Right renal pelvis (tissue), 4 donors: ENCODE measurements at regions not wholly inside any gene's neighbourhood (a gene's known extent, or its start where the extent isn't known, plus 50 kb on each side); places are given as distances from the start of the nearest gene placed in this dataset.

Source experiments
- DNase-seq, 4 donors: peaks; one replicate each; pipeline ENCODE4 v3.0.0-alpha.2; 2013; ENCODE audit warnings: low read depth in 4 of 4, low spot score in 3 of 4, missing footprints in 1 of 4

- no peak for DNase-seq
These were observed 75.4 kb downstream of the CDC7 start for GRCh38 chr1:91575909-91576519.

- DNase-seq = no peak
These were observed 77.9 kb downstream of the CDC7 start for GRCh38 chr1:91578320-91579109.

GRCh38 chr1:91579658-91580228 is 79.1 kb downstream of the CDC7 start:
- DNase-seq = no peak

GRCh38 chr1:91582431-91582921 is 81.8 kb downstream of the CDC7 start:
- no peak for DNase-seq

- DNase-seq = no peak
These were observed 82.7 kb downstream of the CDC7 start for GRCh38 chr1:91583326-91583755.

- DNase-seq = no peak
These were observed 83.7 kb downstream of the CDC7 start for GRCh38 chr1:91584309-91584708.

GRCh38 chr1:91584878-91585277 is 84.2 kb downstream of the CDC7 start:
- no peak for DNase-seq

- no peak for DNase-seq
These were observed 84.9 kb downstream of the CDC7 start for GRCh38 chr1:91585502-91585901.

- peak; percentile 35 to 77 (median 64) for DNase-seq
These were observed 85.3 kb downstream of the CDC7 start for GRCh38 chr1:91585982-91586381.

GRCh38 chr1:91589437-91589836 is 88.8 kb downstream of the CDC7 start:
- DNase-seq = no peak

- DNase-seq = no peak
These were observed 90.7 kb downstream of the CDC7 start for GRCh38 chr1:91591175-91591974.

GRCh38 chr1:91592716-91593477 is 92.2 kb downstream of the CDC7 start:
- DNase-seq = no peak

- DNase-seq = no peak
These were observed 93.9 kb downstream of the CDC7 start for GRCh38 chr1:91594383-91595055.

- DNase-seq = no peak
These were observed 95.8 kb downstream of the CDC7 start for GRCh38 chr1:91596474-91596873.

- no peak for DNase-seq
These were observed 96.6 kb downstream of the CDC7 start for GRCh38 chr1:91597215-91597614.

GRCh38 chr1:91600431-91601337 is 100.0 kb downstream of the CDC7 start:
- no peak for DNase-seq

- no peak for DNase-seq
These were observed 101.1 kb downstream of the CDC7 start for GRCh38 chr1:91601554-91602376.

GRCh38 chr1:91603409-91603808 is 102.8 kb downstream of the CDC7 start:
- DNase-seq = peak in 2 of 4 donors; percentile 28 to 67
